ENCODE measurements at regions not wholly inside any gene's neighbourhood (a gene's known extent, or its start where the extent isn't known, plus 50 kb on each side); places are given as distances from the start of the nearest gene placed in this dataset.

GRCh38 chr5:93868851-93869250 lies 127.5 kb upstream of the POU5F2 start:
- TF ChIP-seq CTCF (IDR thresholded peaks at IDR 0.05; ENCODE audit: borderline replicate concordance, extremely low read depth, low read length, poor library complexity, severe bottlenecking) (no peak), EZH2 (IDR thresholded peaks at IDR 0.05; ENCODE audit: borderline replicate concordance, low read depth, low read length, severe bottlenecking) (no peak)
